GM21723 (cell line): ENCODE measurements at regions not wholly inside any gene's neighbourhood (a gene's known extent, or its start where the extent isn't known, plus 50 kb on each side); places are given as distances from the start of the nearest gene placed in this dataset.
"Not testable (repeated sequence)": the region's sequence is repeated elsewhere in the genome, so short reads cannot be mapped to it uniquely, and the experiment has no call there.

Source experiments
- ATAC-seq: cut with Tn5 transposase; IDR thresholded peaks from one replicate; pipeline ENCODE4 v1.9.1; 2021; ENCODE audit warnings: mild to moderate bottlenecking, moderate library complexity; ENCODE audit not compliant: unreplicated experiment

DNA sequence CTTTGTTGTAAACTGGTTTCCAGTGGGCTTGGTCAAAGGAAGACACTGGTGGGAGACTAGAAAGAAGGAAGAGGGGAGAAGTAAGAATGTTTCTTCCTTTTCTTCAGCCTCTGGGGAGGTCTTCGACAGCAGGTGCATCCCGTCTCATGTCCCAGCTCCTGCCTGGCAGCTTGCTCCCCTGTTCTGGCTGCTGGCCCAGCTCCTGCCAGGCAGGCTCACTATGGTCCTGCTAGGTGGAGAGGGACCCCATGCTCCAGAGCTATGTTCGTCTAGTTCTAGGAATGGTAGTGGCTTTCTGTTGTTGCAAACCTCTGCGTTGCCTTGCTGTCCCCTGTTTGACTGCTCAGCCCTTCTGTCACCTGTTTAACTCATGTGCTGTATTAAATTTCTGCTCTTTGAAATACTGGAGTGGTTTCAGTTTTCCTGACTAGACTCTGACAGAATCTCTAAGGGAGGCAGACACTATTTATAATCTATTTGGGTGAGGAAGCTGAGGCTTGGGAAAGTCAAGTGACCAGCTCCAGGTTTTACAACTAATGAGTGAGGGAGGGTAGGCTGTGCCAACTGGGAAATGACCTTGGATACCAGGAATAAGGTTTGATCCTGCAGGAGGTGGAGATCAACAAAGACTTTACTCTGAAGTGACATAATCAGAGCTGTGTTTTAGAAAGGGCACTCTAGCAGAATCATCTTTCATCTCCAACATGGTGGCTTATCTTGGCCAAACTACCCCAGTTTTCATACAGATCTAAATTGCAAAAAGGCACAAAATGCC lies 94.7 kb upstream of the DDHD1 start:
- ATAC-seq, result no peak

DNA sequence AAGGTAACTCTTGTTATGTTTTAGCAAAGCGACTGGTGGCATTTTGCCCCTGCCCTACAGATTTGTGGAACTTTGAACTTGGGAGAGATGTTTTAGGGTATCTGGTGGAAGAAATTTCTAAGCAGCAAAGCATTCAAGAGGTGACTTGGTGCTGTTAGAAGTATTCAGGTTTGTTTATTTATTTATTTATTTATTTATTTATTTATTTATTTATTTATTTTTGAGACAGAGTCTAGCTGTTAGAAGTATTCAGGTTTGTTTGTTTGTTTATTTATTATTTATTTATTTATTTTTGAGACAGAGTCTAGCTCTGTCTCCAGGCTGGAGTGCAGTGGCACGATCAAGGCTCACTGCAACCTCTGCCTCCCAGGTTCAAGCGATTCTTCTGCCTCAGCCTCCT lies 89.8 kb upstream of the DDHD1 start:
- not testable (repeated sequence) for ATAC-seq

DNA sequence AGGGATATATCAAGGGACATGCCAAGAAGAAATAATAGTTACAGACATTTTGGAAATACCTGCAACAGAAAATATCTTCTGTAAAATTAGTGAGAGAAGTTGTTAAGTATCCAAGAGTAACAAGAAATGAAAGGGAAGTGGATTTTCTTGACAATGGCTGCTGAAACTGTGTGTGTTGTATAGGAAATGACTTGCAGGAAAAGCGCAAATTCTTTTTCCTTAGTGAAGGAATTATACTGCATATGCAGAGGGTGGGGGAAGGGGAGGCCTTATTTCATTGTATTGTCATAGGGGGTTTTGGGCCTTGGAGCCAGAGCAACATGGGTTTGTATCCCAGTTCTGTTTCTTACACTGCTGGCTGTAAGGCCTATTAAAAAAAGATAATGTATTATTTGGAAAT lies 84.4 kb upstream of the DDHD1 start:
- no peak for ATAC-seq

DNA sequence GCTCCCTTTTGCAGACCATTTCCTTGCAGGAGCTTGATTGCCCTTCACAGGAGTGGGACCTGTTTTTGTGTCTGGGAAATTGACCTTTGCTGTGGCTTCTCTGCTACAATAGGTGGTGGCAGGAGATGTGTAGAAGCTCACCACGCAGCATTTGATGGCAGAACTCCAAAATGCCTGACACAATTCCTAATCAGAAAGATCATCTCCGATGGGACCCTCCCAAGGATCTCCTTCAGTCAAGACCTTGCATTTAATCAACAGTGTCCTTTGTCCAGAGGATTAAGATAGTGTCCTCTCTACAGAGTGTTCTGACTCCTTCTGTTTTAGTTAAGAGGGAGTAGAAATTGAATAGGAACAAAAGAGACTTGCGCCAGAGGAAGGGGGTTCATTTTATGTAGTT lies 83.6 kb upstream of the DDHD1 start:
- no peak for ATAC-seq

DNA sequence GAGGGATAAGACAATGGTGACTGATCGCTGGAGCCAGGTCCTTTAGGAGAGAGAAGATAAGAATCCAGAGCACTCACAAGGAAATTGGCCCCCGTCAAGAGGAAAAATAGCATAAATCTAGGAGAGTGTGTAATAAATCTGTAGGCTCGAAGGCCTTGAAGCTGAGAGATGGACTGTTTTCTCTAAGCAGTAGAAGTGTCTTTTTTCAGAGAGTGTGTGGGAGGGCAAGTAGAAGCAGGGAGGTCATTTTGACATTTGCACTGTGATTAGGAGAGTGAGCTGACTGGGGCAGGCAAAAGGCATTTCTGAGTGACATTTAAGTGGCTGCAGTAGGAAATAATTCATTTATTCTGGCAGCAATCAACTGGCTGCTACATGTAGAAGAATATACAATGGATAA lies 78.0 kb upstream of the DDHD1 start:
- ATAC-seq, result no peak

DNA sequence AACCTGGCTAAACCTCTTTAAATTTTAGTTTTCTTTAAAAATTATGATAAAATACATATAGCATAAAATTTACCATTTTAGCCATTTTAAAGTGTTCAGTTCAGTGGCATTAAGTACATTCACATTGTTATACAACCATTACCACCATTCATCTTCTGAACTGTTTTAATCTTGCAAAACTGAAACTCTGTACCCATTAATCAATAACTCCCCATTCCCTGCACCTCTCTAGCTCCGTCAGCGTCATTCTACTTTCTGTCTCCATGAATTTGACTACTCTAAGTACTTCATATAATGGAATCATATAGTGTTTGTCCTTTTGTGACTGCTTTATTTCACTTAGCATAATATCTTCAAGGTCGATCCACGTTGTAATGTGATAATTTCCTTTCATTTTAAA lies 75.8 kb upstream of the DDHD1 start:
- no peak for ATAC-seq

DNA sequence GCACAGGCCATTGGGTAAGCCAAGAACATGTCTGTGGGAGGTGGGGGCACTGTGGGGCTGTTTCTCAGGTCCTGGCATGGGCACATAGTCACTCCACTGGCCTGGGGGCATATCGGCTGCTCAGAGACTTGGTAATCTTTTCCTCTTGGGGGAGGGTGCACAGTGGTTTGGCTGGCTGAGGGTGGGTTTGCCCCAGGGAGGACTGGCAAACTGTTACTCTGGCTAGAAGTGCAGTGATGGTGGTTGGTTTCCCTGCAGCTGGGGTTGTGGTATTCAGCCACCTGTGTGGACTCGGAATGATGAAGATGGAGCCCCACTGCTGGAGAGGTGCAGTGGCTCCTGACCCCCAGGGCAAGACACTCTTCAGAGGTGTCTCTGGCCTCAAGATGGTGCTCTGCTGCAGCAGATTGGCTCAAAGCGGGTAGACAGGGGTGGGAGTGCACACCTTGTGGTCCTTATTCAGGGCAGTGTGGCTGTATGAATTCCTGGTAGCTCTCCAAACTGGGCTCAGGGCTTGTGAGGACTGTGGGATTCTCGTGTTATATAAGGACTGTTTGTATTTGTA lies 74.1 kb upstream of the DDHD1 start:
- no peak for ATAC-seq

DNA sequence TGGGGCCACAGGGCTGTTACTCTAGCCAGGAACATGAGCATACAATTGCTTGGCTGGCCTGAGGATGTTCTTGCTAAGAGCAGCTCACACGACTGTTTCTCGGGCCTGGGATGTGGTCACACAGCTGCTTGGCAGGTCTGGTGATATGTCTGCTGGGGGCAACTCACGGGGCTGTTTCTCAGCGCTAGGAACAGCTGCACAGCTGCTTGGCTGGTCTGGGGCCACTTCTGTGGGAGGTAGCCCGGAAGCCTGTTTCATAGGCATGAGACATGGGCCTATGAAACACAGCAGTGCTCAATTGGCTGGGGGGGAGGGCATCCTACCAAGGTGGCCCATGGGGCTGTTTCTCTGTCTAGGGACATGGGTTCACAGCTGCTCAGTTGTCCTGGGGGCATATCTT lies 73.4 kb upstream of the DDHD1 start:
- no peak for ATAC-seq

DNA sequence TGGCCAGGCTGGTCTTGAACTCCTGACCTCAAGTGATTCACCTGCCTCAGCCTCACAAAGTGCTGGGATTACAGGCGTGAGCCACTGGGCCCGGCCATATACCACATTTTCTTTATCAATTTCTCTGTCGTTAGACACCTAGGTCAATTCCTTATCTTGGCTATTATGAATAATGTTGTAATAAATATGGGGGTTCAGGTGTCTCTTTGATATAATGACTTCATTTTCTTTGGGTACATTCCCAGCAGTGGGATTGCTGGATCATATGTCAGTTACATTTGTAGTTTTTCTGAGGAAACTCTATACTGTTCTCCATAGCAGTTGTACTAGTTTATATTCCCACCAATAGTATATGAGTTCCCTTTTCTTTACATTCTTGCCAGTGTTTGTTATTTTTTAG lies 67.8 kb upstream of the DDHD1 start:
- no peak for ATAC-seq

DNA sequence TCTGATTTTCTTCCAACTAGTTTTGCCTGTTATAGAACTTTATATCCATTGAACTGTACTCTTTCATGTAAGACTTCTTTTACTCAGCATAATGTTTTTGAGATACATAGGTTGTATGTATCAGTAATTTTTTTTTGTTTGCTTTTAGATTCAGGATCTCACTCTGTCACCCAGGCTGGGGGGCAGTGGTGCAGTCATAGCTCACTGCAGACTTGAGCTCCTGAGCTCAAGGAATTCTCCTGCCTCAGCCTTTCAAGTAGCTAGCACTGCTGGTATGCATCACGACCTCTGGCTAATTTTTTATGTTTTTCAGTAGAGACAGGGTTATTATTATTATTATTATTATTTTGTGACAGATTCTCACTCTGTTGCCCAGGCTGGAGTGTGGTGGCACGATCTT lies 65.0 kb upstream of the DDHD1 start:
- ATAC-seq, result no peak

DNA sequence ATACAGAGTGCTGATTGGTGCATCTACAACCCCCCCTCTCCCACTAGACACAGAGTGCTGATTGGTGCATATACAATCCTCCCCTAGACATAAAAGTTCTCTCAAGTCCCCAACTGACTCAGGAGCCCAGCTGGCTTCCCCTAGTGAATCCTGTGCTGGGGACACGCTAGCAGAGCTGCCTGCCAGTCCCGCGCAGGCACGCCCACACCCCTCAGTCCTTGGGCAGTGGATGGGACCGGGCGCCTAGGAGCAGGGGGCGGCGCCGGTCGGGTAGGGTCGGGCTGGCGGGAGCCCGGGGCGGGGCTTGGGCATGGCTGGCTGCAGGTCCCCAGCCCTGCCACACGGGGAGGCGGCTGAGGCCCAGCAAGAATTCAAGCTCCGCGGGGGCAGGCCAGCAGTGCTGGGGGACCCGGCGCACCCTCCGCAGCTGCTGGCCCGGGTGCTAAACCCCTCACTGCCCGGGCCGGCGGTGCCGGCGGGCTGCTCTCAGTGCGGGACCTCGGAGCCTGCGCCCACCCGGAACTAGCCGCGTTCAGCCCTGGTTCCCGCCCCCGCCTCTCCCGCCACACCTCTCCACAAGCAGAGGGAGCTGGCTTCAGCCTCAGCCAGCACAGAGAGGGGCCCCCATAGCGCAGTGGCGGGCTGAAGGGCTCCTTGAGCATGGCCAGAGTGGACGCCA lies 64.3 kb upstream of the DDHD1 start:
- ATAC-seq, result peak; percentile 99

DNA sequence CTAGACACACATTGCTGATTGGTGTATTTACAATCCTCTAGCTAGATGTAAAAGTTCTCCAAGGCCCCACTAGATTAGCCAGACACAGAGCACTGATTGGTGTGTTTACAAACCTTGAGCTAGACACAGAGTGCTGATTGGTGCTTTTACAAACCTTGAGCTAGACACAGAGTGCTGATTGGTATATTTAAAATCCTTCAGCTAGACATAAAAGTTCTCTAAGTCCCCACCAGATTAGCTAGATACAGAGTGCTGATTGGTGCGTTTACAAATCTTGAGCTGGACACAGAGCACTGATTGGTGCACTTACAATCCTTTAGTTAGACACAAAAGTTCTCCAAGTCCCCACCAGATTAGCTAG lies 63.8 kb upstream of the DDHD1 start:
- not testable (repeated sequence) for ATAC-seq

DNA sequence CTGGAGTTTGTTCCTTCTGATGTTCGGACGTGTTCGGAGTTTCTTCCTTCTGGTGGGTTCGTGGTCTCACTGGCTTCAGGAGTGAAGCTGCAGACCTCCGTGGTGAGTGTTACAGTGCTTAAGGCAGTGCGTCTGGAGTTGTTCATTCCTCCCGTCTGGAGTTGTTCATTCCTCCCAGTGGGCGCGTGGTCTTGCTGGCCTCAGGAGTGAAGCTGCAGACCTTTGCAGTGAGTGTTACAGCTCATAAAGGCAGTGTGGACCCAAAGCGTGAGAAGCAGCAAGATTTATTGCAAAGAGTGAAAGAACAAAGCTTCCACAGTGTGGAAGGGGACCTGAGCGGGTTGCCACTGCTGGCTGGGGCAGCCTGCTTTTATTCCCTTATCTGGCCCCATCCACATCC lies 63.4 kb upstream of the DDHD1 start:
- not testable (repeated sequence) for ATAC-seq

DNA sequence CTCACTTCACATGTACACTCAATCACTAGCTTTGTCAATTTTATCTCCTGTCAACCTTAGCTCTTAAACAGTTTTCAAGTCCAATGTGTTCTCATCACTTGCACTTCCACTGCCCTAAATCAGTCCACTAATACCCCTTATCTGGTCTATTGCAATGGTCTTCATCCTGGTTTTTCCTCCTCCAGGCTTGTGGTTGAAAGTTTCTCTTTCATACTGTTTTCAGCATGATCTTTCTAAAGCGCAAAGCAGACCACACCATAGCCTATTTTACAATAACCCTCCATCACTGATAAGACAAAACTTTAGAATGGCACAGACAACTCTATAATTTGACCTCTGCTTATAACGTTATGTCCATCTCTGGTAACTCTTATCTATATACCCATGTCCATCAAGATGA lies 62.0 kb upstream of the DDHD1 start:
- no peak for ATAC-seq

DNA sequence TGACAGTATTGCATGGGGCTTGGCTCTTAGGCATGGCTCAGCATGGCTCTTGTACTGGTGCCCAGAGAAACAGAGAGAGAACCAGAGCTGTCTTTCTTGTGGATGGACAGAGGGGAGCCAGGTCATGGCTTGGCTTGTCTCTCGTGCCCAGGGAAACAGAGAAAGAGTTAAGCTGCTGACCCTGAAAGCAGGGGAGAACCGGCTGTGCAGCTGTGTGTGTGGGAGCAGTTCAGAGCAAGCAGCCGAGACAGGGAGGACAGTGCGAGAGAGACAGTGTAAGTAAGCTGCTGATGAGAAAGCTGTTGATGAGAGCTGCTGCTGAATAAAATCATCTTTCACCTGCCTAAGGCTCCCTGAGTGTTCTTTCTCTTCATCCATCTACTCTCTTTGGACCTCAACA lies 61.3 kb upstream of the DDHD1 start:
- no peak for ATAC-seq

DNA sequence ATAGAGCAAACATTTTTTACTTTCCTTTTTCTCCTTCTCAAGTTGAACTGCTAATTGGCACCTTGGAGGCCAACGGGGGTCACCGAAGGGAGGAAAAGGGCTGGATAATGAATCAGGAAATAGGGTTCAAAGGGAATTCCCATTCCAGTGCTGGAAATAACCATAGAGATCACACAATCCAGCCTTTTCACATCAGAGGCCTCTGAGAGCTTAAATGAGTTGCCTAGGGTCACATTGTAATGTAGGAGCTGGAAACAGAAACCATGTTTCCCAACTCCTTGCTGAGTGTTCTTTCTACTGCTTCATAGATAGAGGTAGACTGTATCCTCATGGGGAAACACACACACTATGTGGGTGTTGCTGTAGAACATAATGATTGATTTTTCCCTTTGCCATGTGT lies 60.6 kb upstream of the DDHD1 start:
- ATAC-seq, result no peak

DNA sequence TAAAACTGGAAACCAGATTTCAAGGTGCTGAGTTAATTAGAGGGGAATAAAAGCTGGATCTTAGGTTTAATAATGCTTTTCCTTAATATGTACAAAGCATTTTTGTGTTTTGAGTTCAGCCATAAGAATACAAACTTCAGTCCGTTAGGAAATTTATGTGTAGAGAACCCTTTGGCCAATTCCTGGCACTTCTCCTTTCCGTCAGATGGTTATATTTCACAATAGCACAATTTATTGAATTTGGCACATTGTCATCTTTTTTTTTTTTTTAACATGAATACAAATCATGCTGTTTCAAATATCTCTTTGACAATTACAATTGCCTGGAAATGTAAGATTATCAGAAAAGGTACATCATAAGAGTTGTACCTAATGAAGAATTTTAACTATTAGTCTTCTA lies 56.2 kb upstream of the DDHD1 start:
- ATAC-seq, result no peak
